Left ventricle myocardium inferior (tissue), 1 donor: ENCODE measurements at regions not wholly inside any gene's neighbourhood (a gene's known extent, or its start where the extent isn't known, plus 50 kb on each side); places are given as distances from the start of the nearest gene placed in this dataset.

Experiments used
- DNase-seq: peaks from one replicate; pipeline ENCODE4 v3.0.0-alpha.2; 2020
- H3K27ac ChIP-seq: fragments of 200-600 bp; replicated peaks from 2 replicates; pipeline ENCODE4 v1.8.0; 2021
- H3K27me3 ChIP-seq: fragments of 200-600 bp; 2 replicates; pipeline ENCODE4 v1.8.0; 2021; ENCODE audit warnings: low read depth
- H3K36me3 ChIP-seq: fragments of 200-600 bp; 2 replicates; pipeline ENCODE4 v1.8.0; 2021
- H3K4me1 ChIP-seq: fragments of 200-600 bp; 2 replicates; pipeline ENCODE4 v1.8.0; 2021
- H3K4me3 ChIP-seq: fragments of 200-600 bp; 2 replicates; pipeline ENCODE4 v1.8.0; 2021; ENCODE audit warnings: mild to moderate bottlenecking, moderate library complexity
- H3K9me3 ChIP-seq: fragments of 200-600 bp; replicated peaks from 2 replicates; pipeline ENCODE4 v1.8.0; 2021
- CTCF ChIP-seq: fragments of 200-600 bp; IDR thresholded peaks from 2 replicates; pipeline ENCODE4 v1.8.0; 2021; ENCODE audit warnings: antibody characterized with exemption, mild to moderate bottlenecking, borderline replicate concordance
- intact Hi-C: fragments of 100-400 bp; cut with micrococcal nuclease; formaldehyde crosslinking; loops from one replicate; pipeline ENCODE4 v1.11.0; 2022
- donor health status: DM: no; HTN: yes; CAD: no; lungs with severe emphysema.

- no peak for TF ChIP-seq CTCF
- no peak for DNase-seq
- Histone ChIP-seq H3K36me3 (no peaks in the 10 kb centered on the region), H3K9me3 (no peaks in the 10 kb centered on the region), H3K4me3 (no peak overlapping the region), H3K27ac (peak overlapping the region; percentile 21), H3K27me3 (no peaks in the 10 kb centered on the region), H3K4me1 (peaks cover 36% of the 10 kb centered on the region)
- intact Hi-C loops, result no loop called here
These were observed 203.3 kb upstream of the JUN start for GRCh38 chr1:58986996-58987767.

- Histone ChIP-seq H3K4me3 (no peak overlapping the region), H3K36me3 (no peaks in the 10 kb centered on the region), H3K4me1 (peaks cover 21% of the 10 kb centered on the region), H3K9me3 (no peaks in the 10 kb centered on the region), H3K27ac (no peak overlapping the region), H3K27me3 (no peaks in the 10 kb centered on the region)
- TF ChIP-seq CTCF, result no peak
- DNase-seq, result no peak
- intact Hi-C loops, result no loop called here
These were observed 204.9 kb upstream of the JUN start for GRCh38 chr1:58988752-58989151.

GRCh38 chr1:58989845-58990244 lies 206.0 kb upstream of the JUN start:
- Histone ChIP-seq H3K27ac (no peak overlapping the region), H3K4me1 (peaks cover 20% of the 10 kb centered on the region), H3K4me3 (no peak overlapping the region), H3K27me3 (no peaks in the 10 kb centered on the region), H3K36me3 (no peaks in the 10 kb centered on the region), H3K9me3 (no peaks in the 10 kb centered on the region)
- TF ChIP-seq CTCF, result no peak
- intact Hi-C loops, result no loop called here
- no peak for DNase-seq

- intact Hi-C loops, result no loop called here
- Histone ChIP-seq H3K27ac (no peak overlapping the region), H3K36me3 (no peaks in the 10 kb centered on the region), H3K4me1 (peaks cover 23% of the 10 kb centered on the region), H3K4me3 (no peak overlapping the region), H3K27me3 (no peaks in the 10 kb centered on the region), H3K9me3 (no peaks in the 10 kb centered on the region)
- no peak for DNase-seq
- no peak for TF ChIP-seq CTCF
These were observed 207.5 kb upstream of the JUN start for GRCh38 chr1:58991305-58991704.

- Histone ChIP-seq H3K4me1 (peaks cover 23% of the 10 kb centered on the region), H3K27ac (no peak overlapping the region), H3K27me3 (no peaks in the 10 kb centered on the region), H3K36me3 (no peaks in the 10 kb centered on the region), H3K9me3 (no peaks in the 10 kb centered on the region), H3K4me3 (no peak overlapping the region)
- intact Hi-C loops, result no loop called here
- DNase-seq, result no peak
- TF ChIP-seq CTCF, result no peak
These were observed 208.8 kb upstream of the JUN start for GRCh38 chr1:58992643-58993042.
